GM23338 (cell line): ENCODE measurements at regions not wholly inside any gene's neighbourhood (a gene's known extent, or its start where the extent isn't known, plus 50 kb on each side); places are given as distances from the start of the nearest gene placed in this dataset.
A peak's percentile ranks its signal among the peaks of the same experiment; 100 is the strongest.

Source experiments
- ATAC-seq: fragments of 200-7000 bp; cut with Tn5 transposase; 3 replicates; pipeline ENCODE4 v1.9.1; 2020
- DNase-seq: peaks from one replicate; pipeline ENCODE4 v3.0.0-alpha.2; 2015; ENCODE audit warnings: low spot score
- H2AFZ ChIP-seq: fragments of 200-600 bp; sonication (generic); 2 replicates; pipeline ENCODE4 v1.8.0; 2016; ENCODE audit warnings: antibody characterized with exemption, mild to moderate bottlenecking, moderate library complexity
- H3F3A ChIP-seq: fragments of 200-600 bp; sonication (generic); replicated peaks from 2 replicates; pipeline ENCODE4 v1.8.0; 2017; ENCODE audit warnings: antibody characterized with exemption, mixed run types, low read depth
- H3K27ac ChIP-seq: fragments of 200-600 bp; sonication (generic); 2 replicates; pipeline ENCODE4 v1.6.1; 2016; ENCODE audit warnings: low read depth
- H3K27me3 ChIP-seq: fragments of 200-600 bp; sonication (generic); 2 replicates; pipeline ENCODE4 v1.8.0; 2016; ENCODE audit warnings: mild to moderate bottlenecking, mixed run types, moderate library complexity; ENCODE audit not compliant: insufficient read depth
- H3K36me3 ChIP-seq: fragments of 200-600 bp; sonication (generic); 2 replicates; pipeline ENCODE4 v1.8.0; 2016; ENCODE audit warnings: mild to moderate bottlenecking; ENCODE audit not compliant: insufficient read depth
- H3K4me1 ChIP-seq: fragments of 200-600 bp; sonication (generic); 2 replicates; pipeline ENCODE4 v1.8.0; 2016; ENCODE audit warnings: mild to moderate bottlenecking, moderate library complexity; ENCODE audit not compliant: insufficient read depth
- H3K4me2 ChIP-seq: fragments of 200-600 bp; sonication (generic); 2 replicates; pipeline ENCODE4 v1.7.1; 2017; ENCODE audit warnings: mixed run types
- H3K4me3 ChIP-seq: fragments of 200-600 bp; sonication (generic); 2 replicates; pipeline ENCODE4 v1.6.1; 2016; ENCODE audit warnings: mixed run types
- H3K79me2 ChIP-seq: fragments of 200-600 bp; sonication (generic); replicated peaks from 2 replicates; pipeline ENCODE4 v1.8.0; 2017; ENCODE audit warnings: mild to moderate bottlenecking; ENCODE audit not compliant: insufficient read depth
- H3K9me2 ChIP-seq: fragments of 200-600 bp; sonication (generic); 2 replicates; pipeline ENCODE4 v1.8.0; 2017; ENCODE audit not compliant: insufficient read depth
- H4K20me1 ChIP-seq: fragments of 200-600 bp; sonication (generic); replicated peaks from 2 replicates; pipeline ENCODE4 v1.8.0; 2017; ENCODE audit warnings: mild to moderate bottlenecking; ENCODE audit not compliant: insufficient read depth
- H3K27ac Mint-ChIP-seq: 2 replicates; pipeline ENCODE4 v1.8.0; 2020; ENCODE audit warnings: inconsistent platforms, mild to moderate bottlenecking, moderate library complexity, mixed read lengths
- H3K27me3 Mint-ChIP-seq: 3 replicates; pipeline ENCODE4 v1.8.0; 2022; ENCODE audit warnings: low read depth, mild to moderate bottlenecking, moderate library complexity, mixed read lengths, inconsistent platforms; ENCODE audit not compliant: insufficient read depth, poor library complexity
- H3K36me3 Mint-ChIP-seq: 3 replicates; pipeline ENCODE4 v1.8.0; 2021; ENCODE audit warnings: low read depth, mild to moderate bottlenecking, inconsistent platforms, moderate library complexity, mixed read lengths
- H3K4me1 Mint-ChIP-seq: 3 replicates; pipeline ENCODE4 v1.8.0; 2020; ENCODE audit warnings: mild to moderate bottlenecking, inconsistent platforms, mixed read lengths
- H3K4me3 Mint-ChIP-seq: 3 replicates; pipeline ENCODE4 v1.8.0; 2021; ENCODE audit warnings: moderate library complexity, mild to moderate bottlenecking, inconsistent platforms, mixed read lengths
- H3K9me3 Mint-ChIP-seq: 3 replicates; pipeline ENCODE4 v1.8.0; 2020; ENCODE audit warnings: moderate library complexity, mild to moderate bottlenecking, inconsistent platforms, mixed read lengths
- CREB1 ChIP-seq: fragments of 250-450 bp; sonication (Bioruptor Pico); IDR thresholded peaks from 2 replicates; pipeline ENCODE4 v1.5.0; 2020; ENCODE audit warnings: low read depth, mild to moderate bottlenecking, moderate library complexity
- CTCF ChIP-seq, 2 experiments: fragments of 200-600 bp in 1 of 2; sonication (generic) in 1 of 2; conservative IDR thresholded peaks; 2 replicates each; pipeline versions ENCODE4 v1.5.1 to v1.6.1; 2016 to 2017; ENCODE audit warnings: antibody characterized with exemption in 2 of 2, low read depth in 2 of 2, mild to moderate bottlenecking in 2 of 2, moderate library complexity in 1 of 2
- ETS1 ChIP-seq: IDR thresholded peaks from 2 replicates; pipeline ENCODE4 v1.6.1; 2016; ENCODE audit warnings: antibody characterized with exemption
- EZH2 ChIP-seq: fragments of 200-600 bp; sonication (generic); IDR thresholded peaks from one replicate; pipeline ENCODE4 v1.8.0; 2017; ENCODE audit warnings: antibody characterized with exemption, mild to moderate bottlenecking, low read depth; ENCODE audit not compliant: unreplicated experiment
- EZH2phosphoT487 ChIP-seq: fragments of 200-600 bp; sonication (generic); IDR thresholded peaks from one replicate; pipeline ENCODE4 v1.8.1; 2018; ENCODE audit warnings: antibody characterized with exemption; ENCODE audit not compliant: unreplicated experiment
- JUNB ChIP-seq: IDR thresholded peaks from one replicate; pipeline ENCODE4 v1.6.1; 2016; ENCODE audit warnings: antibody characterized with exemption; ENCODE audit not compliant: unreplicated experiment
- NANOG ChIP-seq: IDR thresholded peaks from 2 replicates; pipeline ENCODE4 v1.6.1; 2016; ENCODE audit warnings: antibody characterized with exemption, borderline replicate concordance
- POLR2AphosphoS5 ChIP-seq: IDR thresholded peaks from 2 replicates; pipeline ENCODE4 v1.6.1; 2016; ENCODE audit warnings: antibody characterized with exemption, low read depth
- REST ChIP-seq: IDR thresholded peaks from one replicate; pipeline ENCODE4 v1.6.1; 2018; ENCODE audit warnings: antibody characterized with exemption; ENCODE audit not compliant: unreplicated experiment
- STAT1 ChIP-seq: IDR thresholded peaks from one replicate; pipeline ENCODE4 v1.6.1; 2016; ENCODE audit warnings: antibody characterized with exemption; ENCODE audit not compliant: unreplicated experiment
- ZNF114 ChIP-seq: fragments of 250-450 bp; sonication (Bioruptor Pico); IDR thresholded peaks from 2 replicates; pipeline ENCODE4 v1.5.0; 2020; ENCODE audit warnings: mild to moderate bottlenecking, moderate library complexity
- ZNF331 ChIP-seq: fragments of 250-450 bp; sonication (Bioruptor Pico); IDR thresholded peaks from 2 replicates; pipeline ENCODE4 v1.5.0; 2020; ENCODE audit warnings: low read depth, mild to moderate bottlenecking, moderate library complexity
- ZNF462 ChIP-seq: fragments of 250-450 bp; sonication (Bioruptor Pico); IDR thresholded peaks from 2 replicates; pipeline ENCODE4 v1.5.0; 2020; ENCODE audit warnings: mild to moderate bottlenecking, moderate library complexity

- Mint-ChIP-seq H3K27ac (no peak overlapping the region), H3K9me3 (no peaks in the 10 kb centered on the region), H3K36me3 (no peaks in the 10 kb centered on the region), H3K4me3 (no peak overlapping the region), H3K4me1 (peaks cover 14% of the 10 kb centered on the region), H3K27me3 (peaks cover 17% of the 10 kb centered on the region)
- DNase-seq: no peak
- H3F3A ChIP-seq: no peaks in the 10 kb centered on the region
- H3K36me3 ChIP-seq: no peaks in the 10 kb centered on the region
- no peak overlapping the region for H3K27ac ChIP-seq
- peaks cover 14% of the 10 kb centered on the region; the same call in 1 of the 2 replicates for H3K4me1 ChIP-seq
- H3K4me3 ChIP-seq: no peak overlapping the region
- no peaks in the 10 kb centered on the region for H3K79me2 ChIP-seq
- ATAC-seq: no peak
- H4K20me1 ChIP-seq: no peaks in the 10 kb centered on the region
- 0 out of 2 replicates have a peak overlapping the region, but pooled peaks have one; percentile 18 for H2AFZ ChIP-seq
- H3K27me3 ChIP-seq: peaks cover 37% of the 10 kb centered on the region
- TF ChIP-seq ETS1 (no peak), ZNF331 (CRISPR knock-in tag) (no peak), EZH2phosphoT487 (no peak), NANOG (no peak), ZNF462 (no peak), ZNF114 (no peak), CTCF (conservative IDR thresholded peaks at IDR 0.05; ENCODE audit: low read depth in 2 of 2) (no peak), STAT1 (no peak), CREB1 (CRISPR knock-in tag) (no peak), REST (no peak), EZH2 (no peak), JUNB (no peak), POLR2AphosphoS5 (no peak)
- no peak overlapping the region; the same call in 1 of the 2 replicates for H3K4me2 ChIP-seq
- H3K9me2 ChIP-seq: peaks cover 4% of the 10 kb centered on the region
Measured at GRCh38 chr18:22325396-22325795, 92.3 kb downstream of the CTAGE1 start.
